K562 (cell line): ENCODE measurements at regions not wholly inside any gene's neighbourhood (a gene's known extent, or its start where the extent isn't known, plus 50 kb on each side); places are given as distances from the start of the nearest gene placed in this dataset.

Experiments
- ATAC-seq: fragments of 200-7000 bp; cut with Tn5 transposase; 3 replicates; pipeline ENCODE4 v1.9.1; 2020; ENCODE audit warnings: moderate library complexity
- BruUV-seq: library from RNA; stranded (reverse); fragments of 400-500 nt; replicated peaks from 2 replicates; lab custom pipeline; 2021; lab: Mats Ljungman, UMichigan
- CTCF ChIA-PET: fragments of 300-600 bp; formaldehyde crosslinking; extraction: SDS; loops from one replicate; lab custom pipeline; 2021; ENCODE audit warnings: low intra/inter-chr PET ratio; lab: Yijun Ruan, JAX
- POLR2A ChIA-PET: fragments of 300-600, 350-650 bp; sonication (Branson Sonifier 250); formaldehyde crosslinking; extraction: SDS; loops from one replicate; lab custom pipeline; 2021; ENCODE audit warnings: antibody characterized with exemption, inconsistent platforms; lab: Yijun Ruan, JAX
- DNase-seq, 4 experiments: peaks; one replicate each; pipeline versions ENCODE4 v3.0.0 to v3.0.0-alpha.2; 2011 to 2018; ENCODE audit warnings: low spot score in 3 of 4, mixed read lengths in 3 of 4; ENCODE audit errors: extremely low read depth in 1 of 4
- FAIRE-seq: peaks from 2 replicates; lab custom pipeline; 2011; peaks lifted over from hg19 to GRCh38; lab: Jason Lieb, UNC
- H2AFZ ChIP-seq: 2 replicates; pipeline ENCODE4 v1.6.0; 2011; ENCODE audit warnings: low read depth, low read length, control low read depth, inconsistent platforms
- H3K27ac ChIP-seq: fragments of 200-600 bp; 3 replicates; pipeline ENCODE4 v1.8.0; 2011; ENCODE audit warnings: low read depth, mild to moderate bottlenecking, control low read depth, inconsistent platforms, low read length, moderate library complexity, mixed read lengths; ENCODE audit errors: extremely low read depth
- H3K27me3 ChIP-seq, 2 experiments: fragments of 300-600 bp in 1 of 2; 2 replicates in 1 of 2; 3 replicates in 1 of 2; pipeline versions ENCODE4 v1.6.0 to v1.8.0; 2011; ENCODE audit warnings: inconsistent platforms in 2 of 2, low read length in 2 of 2, mild to moderate bottlenecking in 1 of 2, mixed read lengths in 1 of 2, moderate library complexity in 1 of 2; ENCODE audit not compliant: control insufficient read depth in 2 of 2, insufficient read depth in 2 of 2
- H3K36me3 ChIP-seq: fragments of 300-600 bp; 3 replicates; pipeline ENCODE4 v1.8.0; 2011; ENCODE audit warnings: mild to moderate bottlenecking, low read length, inconsistent platforms; ENCODE audit not compliant: control insufficient read depth, insufficient read depth
- H3K4me1 ChIP-seq, 2 experiments: fragments of 200-600 bp in 1 of 2; replicated peaks in 1 of 2; 2 replicates in 1 of 2; 3 replicates in 1 of 2; pipeline versions ENCODE4 v1.5.1 to v1.8.0; 2011; ENCODE audit warnings: inconsistent platforms in 2 of 2, low read length in 2 of 2, mild to moderate bottlenecking in 1 of 2, mixed read lengths in 1 of 2, moderate library complexity in 1 of 2; ENCODE audit not compliant: control insufficient read depth in 2 of 2, insufficient read depth in 2 of 2
- H3K4me2 ChIP-seq: 2 replicates; pipeline ENCODE4 v1.6.1; 2011; ENCODE audit warnings: low read length, control low read depth, inconsistent platforms, mixed read lengths; ENCODE audit not compliant: insufficient read depth
- H3K4me3 ChIP-seq: fragments of 200-600 bp; sonication (generic), shearing (Covaris generic); 2 replicates; pipeline ENCODE4 v1.5.1; 2016; ENCODE audit warnings: control low read depth, inconsistent platforms
- H3K79me2 ChIP-seq: fragments of 200-600 bp; 3 replicates; pipeline ENCODE4 v1.8.0; 2011; ENCODE audit warnings: low read length, inconsistent platforms; ENCODE audit not compliant: control insufficient read depth, insufficient read depth
- H3K9ac ChIP-seq, 2 experiments: 2 replicates each; pipeline versions ENCODE4 v1.6.0 to v1.6.1; 2011; ENCODE audit warnings: low read depth in 2 of 2, low read length in 2 of 2, control low read depth in 1 of 2, inconsistent platforms in 1 of 2, mild to moderate bottlenecking in 1 of 2, mixed read lengths in 1 of 2; ENCODE audit not compliant: insufficient read depth in 1 of 2
- H3K9me1 ChIP-seq: one replicate; pipeline ENCODE4 v1.6.0; 2011; ENCODE audit warnings: inconsistent platforms, mild to moderate bottlenecking, low read length, moderate library complexity; ENCODE audit not compliant: control insufficient read depth, insufficient read depth
- H3K9me3 ChIP-seq: replicated peaks from 2 replicates; pipeline ENCODE4 v1.5.1; 2011; ENCODE audit warnings: low read depth, low read length, inconsistent platforms; ENCODE audit not compliant: control insufficient read depth, insufficient read depth
- H4K20me1 ChIP-seq: replicated peaks from 2 replicates; pipeline ENCODE4 v1.6.1; 2011; ENCODE audit warnings: low read length, inconsistent platforms, mixed read lengths; ENCODE audit not compliant: control insufficient read depth, insufficient read depth
- BRD4 ChIP-seq: fragments of 200-600 bp; sonication (generic); IDR thresholded peaks from 2 replicates; pipeline ENCODE4 v1.6.1; 2017; ENCODE audit warnings: inconsistent platforms
- C11orf30 ChIP-seq: fragments of 450-650 bp; IDR thresholded peaks from 2 replicates; pipeline ENCODE4 v1.6.1; 2016; ENCODE audit warnings: low read depth, mild to moderate bottlenecking
- E4F1 ChIP-seq: fragments of 250-450 bp; sonication (Bioruptor Pico); IDR thresholded peaks from 2 replicates; pipeline ENCODE4 v1.5.0; 2021; ENCODE audit warnings: mild to moderate bottlenecking, borderline replicate concordance
- ETV1 ChIP-seq: fragments of 450-650 bp; conservative IDR thresholded peaks from 2 replicates; pipeline ENCODE4 v1.6.1; 2016; ENCODE audit warnings: missing genetic modification characterization, control low read depth, low read depth, missing compliant biosample characterization
- IRF2 ChIP-seq: sonication (generic); formaldehyde crosslinking; IDR thresholded peaks from 2 replicates; pipeline ENCODE4 v1.8.1; 2022; ENCODE audit warnings: mild to moderate bottlenecking, missing genetic modification reagents
- KLF1 ChIP-seq: fragments of 450-650 bp; IDR thresholded peaks from 2 replicates; pipeline ENCODE4 v1.6.1; 2016; ENCODE audit warnings: missing genetic modification characterization, missing compliant biosample characterization
- MAFK ChIP-seq: IDR thresholded peaks from 2 replicates; pipeline ENCODE4 v1.6.1; 2011; ENCODE audit warnings: low read length, improper control_type of control experiment
- MTF1 ChIP-seq: fragments of 250-450 bp; sonication (Bioruptor Pico); IDR thresholded peaks from 2 replicates; pipeline ENCODE4 v1.9.0; 2021; ENCODE audit warnings: moderate library complexity, mild to moderate bottlenecking, inconsistent platforms, borderline replicate concordance
- NR2F6 ChIP-seq: fragments of 450-650 bp; formaldehyde crosslinking; IDR thresholded peaks from 2 replicates; pipeline ENCODE4 v1.4.0; 2020; ENCODE audit warnings: mild to moderate bottlenecking
- SIX5 ChIP-seq, 2 experiments: IDR thresholded peaks; 2 replicates each; pipeline ENCODE4 v1.6.1; 2011; ENCODE audit warnings: low read length in 2 of 2, borderline replicate concordance in 1 of 2, low read depth in 1 of 2, mild to moderate bottlenecking in 1 of 2, moderate library complexity in 1 of 2; ENCODE audit not compliant: insufficient read depth in 1 of 2
- WGBS: fragments of 100-300 bp; shearing (Covaris generic); methylation state at CpG from one replicate; pipeline ENCODE4 v1.1.6; 2016; ENCODE audit warnings: low coverage, mixed read lengths; ENCODE audit not compliant: insufficient coverage; ENCODE audit errors: missing lambda C conversion rate; 5-methylcytosine and 5-hydroxymethylcytosine counted together
- in situ Hi-C: fragments of 300-500 bp; cut with MboI; formaldehyde crosslinking; loops from 4 replicates; pipeline ENCODE4 v1.15.0; 2018; ENCODE audit warnings: inconsistent platforms, mixed read lengths
- intact Hi-C: fragments of 100-400 bp; cut with micrococcal nuclease; formaldehyde crosslinking; loops from 2 replicates; pipeline ENCODE4 v1.14.2; 2022
- TF ChIP-seq, protein P1 (sequence below): fragments of 250-450 bp; sonication (Bioruptor Pico); IDR thresholded peaks from 2 replicates; pipeline ENCODE4 v1.4.0; 2020; ENCODE audit warnings: borderline replicate concordance
- TF ChIP-seq, protein P2 (sequence below), 2 experiments: fragments of 450-650 bp in 1 of 2; sonication (generic) in 1 of 2; formaldehyde crosslinking in 1 of 2; IDR thresholded peaks in 1 of 2; conservative IDR thresholded peaks in 1 of 2; 2 replicates each; pipeline versions ENCODE4 v1.6.1 to v1.8.1; 2016 to 2023; ENCODE audit warnings: mild to moderate bottlenecking in 2 of 2, moderate library complexity in 2 of 2, inconsistent platforms in 1 of 2, missing genetic modification reagents in 1 of 2

GRCh38 chr7:84248843-84249242 is 54.3 kb upstream of the SEMA3A start:
- ChIA-PET POLR2A (no interaction called here), CTCF (no interaction called here)
- no peak overlapping the region for H3K4me3 ChIP-seq
- no peak for TF ChIP-seq SIX5 (IDR thresholded peaks at IDR 0.05; ENCODE audit: borderline replicate concordance in 1 of 2, insufficient read depth in 1 of 2, low read depth in 1 of 2, low read length in 2 of 2)
- TF ChIP-seq, protein P1, sequence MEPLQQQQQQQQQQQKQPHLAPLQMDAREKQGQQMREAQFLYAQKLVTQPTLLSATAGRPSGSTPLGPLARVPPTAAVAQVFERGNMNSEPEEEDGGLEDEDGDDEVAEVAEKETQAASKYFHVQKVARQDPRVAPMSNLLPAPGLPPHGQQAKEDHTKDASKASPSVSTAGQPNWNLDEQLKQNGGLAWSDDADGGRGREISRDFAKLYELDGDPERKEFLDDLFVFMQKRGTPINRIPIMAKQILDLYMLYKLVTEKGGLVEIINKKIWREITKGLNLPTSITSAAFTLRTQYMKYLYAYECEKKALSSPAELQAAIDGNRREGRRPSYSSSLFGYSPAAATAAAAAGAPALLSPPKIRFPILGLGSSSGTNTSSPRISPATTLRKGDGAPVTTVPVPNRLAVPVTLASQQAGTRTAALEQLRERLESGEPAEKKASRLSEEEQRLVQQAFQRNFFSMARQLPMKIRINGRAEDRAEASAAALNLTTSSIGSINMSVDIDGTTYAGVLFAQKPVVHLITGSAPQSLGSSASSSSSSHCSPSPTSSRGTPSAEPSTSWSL (CRISPR knock-in tag): no peak
- TF ChIP-seq IRF2 (CRISPR knock-in tag): no peak
- TF ChIP-seq NR2F6: no peak
- TF ChIP-seq E4F1 (CRISPR knock-in tag): no peak
- TF ChIP-seq MAFK: no peak
- TF ChIP-seq, protein P2, sequence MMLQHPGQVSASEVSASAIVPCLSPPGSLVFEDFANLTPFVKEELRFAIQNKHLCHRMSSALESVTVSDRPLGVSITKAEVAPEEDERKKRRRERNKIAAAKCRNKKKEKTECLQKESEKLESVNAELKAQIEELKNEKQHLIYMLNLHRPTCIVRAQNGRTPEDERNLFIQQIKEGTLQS (IDR thresholded peaks at IDR 0.05): no peak
- TF ChIP-seq, protein P2 (CRISPR knock-in tag; conservative IDR thresholded peaks at IDR 0.05): no peak
- TF ChIP-seq ETV1 (tag): no peak
- TF ChIP-seq BRD4: no peak
- TF ChIP-seq C11orf30: no peak
- TF ChIP-seq MTF1: no peak
- TF ChIP-seq KLF1 (tag): no peak
- H3K36me3 ChIP-seq: no peaks in the 10 kb centered on the region
- no peak overlapping the region for H3K9ac ChIP-seq
- H3K27me3 ChIP-seq: no peaks in the 10 kb centered on the region
- no peak overlapping the region for H3K27ac ChIP-seq
- no peak for FAIRE-seq
- 2% methylated on average over 3 of the region's 3 CpGs for WGBS
- no peak overlapping the region for H2AFZ ChIP-seq
- in situ Hi-C loops: no loop called here
- intact Hi-C loops: no loop called here
- no peak for ATAC-seq
- no peak overlapping the region for H3K4me2 ChIP-seq
- DNase-seq: no peak
- H3K79me2 ChIP-seq: no peaks in the 10 kb centered on the region
- H4K20me1 ChIP-seq: no peaks in the 10 kb centered on the region
- H3K9me3 ChIP-seq: peaks cover 1% of the 10 kb centered on the region; the same call in 1 of the 2 replicates
- no TSS peak for BruUV-seq
- H3K9me1 ChIP-seq: no peaks in the 10 kb centered on the region
- no peaks in the 10 kb centered on the region for H3K4me1 ChIP-seq
